Fibroblast of the aortic adventitia (primary cell): ENCODE measurements at regions not wholly inside any gene's neighbourhood (a gene's known extent, or its start where the extent isn't known, plus 50 kb on each side); places are given as distances from the start of the nearest gene placed in this dataset.

Experiments used
- DNase-seq: peaks from one replicate; pipeline ENCODE4 v3.0.0-alpha.2; 2010; ENCODE audit warnings: low read depth
- H3K4me3 ChIP-seq: 2 replicates; pipeline ENCODE4 v1.5.1; 2011; ENCODE audit warnings: low read depth, mild to moderate bottlenecking, control low read depth, low read length, moderate library complexity
- TF ChIP-seq, protein P1 (sequence below): IDR thresholded peaks from 2 replicates; pipeline ENCODE4 v1.5.1; 2011; ENCODE audit warnings: mild to moderate bottlenecking, low read length, control low read depth, inconsistent platforms; ENCODE audit not compliant: insufficient read depth

DNA sequence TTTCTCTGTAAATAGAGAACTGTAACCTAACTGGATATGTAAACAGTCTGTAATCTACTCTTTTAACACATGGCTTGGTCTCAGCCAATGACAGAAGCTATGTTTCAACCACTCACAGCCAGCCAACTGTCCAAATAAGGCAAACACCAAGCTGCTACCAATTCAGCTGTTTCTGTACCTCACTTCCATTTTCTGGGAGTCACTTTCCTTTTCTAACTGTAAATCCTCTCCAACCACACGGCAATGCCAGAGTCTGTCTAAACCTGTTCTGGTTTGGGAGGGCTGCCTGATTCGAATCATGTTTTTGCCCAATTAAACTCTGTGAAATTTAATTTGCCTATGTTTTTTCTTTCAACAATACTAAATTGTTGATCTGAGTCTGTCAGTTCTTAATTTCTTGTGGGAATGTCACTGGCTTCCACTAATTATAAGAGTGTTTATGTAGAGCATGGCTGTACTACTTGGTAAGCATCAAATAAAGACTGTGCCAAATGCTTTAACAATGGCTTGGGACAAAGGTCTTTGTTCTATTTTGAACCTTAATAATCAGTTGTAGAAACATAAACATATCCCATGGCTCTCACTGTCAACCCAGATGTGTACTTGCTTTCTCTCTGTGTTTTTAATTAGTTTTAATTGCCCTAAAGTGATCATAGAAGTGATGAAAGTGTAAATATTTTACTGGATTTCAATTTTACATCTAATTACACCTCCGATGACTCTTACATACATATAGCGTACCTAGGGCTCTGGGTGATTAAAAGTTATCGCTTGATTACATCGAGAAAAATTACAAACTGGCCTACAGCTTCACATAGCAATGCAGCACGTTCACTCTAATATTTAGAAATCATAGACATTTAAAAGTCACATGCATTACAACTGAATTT, 1144.6 kb upstream of the TMPRSS15 start:
- no peak for DNase-seq
- TF ChIP-seq, protein P1, sequence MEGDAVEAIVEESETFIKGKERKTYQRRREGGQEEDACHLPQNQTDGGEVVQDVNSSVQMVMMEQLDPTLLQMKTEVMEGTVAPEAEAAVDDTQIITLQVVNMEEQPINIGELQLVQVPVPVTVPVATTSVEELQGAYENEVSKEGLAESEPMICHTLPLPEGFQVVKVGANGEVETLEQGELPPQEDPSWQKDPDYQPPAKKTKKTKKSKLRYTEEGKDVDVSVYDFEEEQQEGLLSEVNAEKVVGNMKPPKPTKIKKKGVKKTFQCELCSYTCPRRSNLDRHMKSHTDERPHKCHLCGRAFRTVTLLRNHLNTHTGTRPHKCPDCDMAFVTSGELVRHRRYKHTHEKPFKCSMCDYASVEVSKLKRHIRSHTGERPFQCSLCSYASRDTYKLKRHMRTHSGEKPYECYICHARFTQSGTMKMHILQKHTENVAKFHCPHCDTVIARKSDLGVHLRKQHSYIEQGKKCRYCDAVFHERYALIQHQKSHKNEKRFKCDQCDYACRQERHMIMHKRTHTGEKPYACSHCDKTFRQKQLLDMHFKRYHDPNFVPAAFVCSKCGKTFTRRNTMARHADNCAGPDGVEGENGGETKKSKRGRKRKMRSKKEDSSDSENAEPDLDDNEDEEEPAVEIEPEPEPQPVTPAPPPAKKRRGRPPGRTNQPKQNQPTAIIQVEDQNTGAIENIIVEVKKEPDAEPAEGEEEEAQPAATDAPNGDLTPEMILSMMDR: no peak
- no peak overlapping the region for H3K4me3 ChIP-seq

DNA sequence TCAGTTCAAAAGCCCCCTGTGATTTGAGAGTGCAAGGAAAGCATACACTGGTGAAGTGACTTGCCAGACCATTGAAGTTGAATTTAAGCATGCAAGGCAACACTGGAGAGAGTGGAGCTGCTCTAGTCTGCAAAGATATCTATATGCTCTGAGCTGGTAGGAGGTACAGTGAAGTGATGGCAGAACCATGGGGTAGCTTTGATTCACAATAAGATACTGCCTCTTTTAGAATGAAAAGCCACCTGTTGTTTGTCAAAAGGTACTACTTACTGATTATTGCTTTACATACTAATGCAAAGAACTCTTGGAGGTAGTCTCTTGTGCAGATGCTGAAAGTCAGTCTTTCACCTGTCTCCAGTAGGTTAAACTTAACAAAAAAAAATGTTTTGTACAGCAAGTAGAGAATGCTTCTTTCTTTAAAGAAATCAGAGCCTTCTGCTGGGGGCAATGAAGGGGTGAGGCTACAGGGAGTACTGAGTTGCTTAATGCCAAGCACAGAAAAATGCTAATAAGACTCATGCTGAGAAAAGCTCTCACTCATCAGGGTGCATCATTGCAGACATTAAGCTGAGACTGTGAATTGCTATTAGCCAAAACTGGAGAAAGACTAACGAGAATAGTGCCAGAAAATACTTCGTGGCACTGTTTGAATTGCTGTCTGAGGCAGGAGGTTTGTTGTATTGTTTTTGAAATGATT, 1150.5 kb upstream of the TMPRSS15 start:
- no peak for DNase-seq
- no peak overlapping the region for H3K4me3 ChIP-seq
- TF ChIP-seq, protein P1: no peak

DNA sequence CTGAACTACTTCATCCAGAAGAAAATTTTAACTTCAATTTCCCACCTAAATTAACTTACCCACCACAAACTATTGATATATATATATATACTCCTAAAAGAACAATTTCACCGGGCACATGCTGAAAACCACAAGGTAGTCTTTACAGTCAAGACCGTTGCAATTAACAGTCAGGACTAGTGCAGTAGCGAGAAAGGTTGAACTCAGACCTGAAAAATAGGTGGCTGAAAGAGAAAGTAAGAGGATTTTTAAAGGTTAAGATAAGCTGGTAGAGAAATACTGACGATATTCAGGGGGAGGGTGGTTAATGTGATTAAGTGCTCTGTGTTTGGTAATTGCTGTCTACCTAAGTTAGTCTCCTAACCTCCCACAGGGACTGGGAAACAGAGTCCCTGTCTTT, 1153.5 kb upstream of the TMPRSS15 start:
- no peak overlapping the region for H3K4me3 ChIP-seq
- no peak for DNase-seq
- TF ChIP-seq, protein P1: no peak

DNA sequence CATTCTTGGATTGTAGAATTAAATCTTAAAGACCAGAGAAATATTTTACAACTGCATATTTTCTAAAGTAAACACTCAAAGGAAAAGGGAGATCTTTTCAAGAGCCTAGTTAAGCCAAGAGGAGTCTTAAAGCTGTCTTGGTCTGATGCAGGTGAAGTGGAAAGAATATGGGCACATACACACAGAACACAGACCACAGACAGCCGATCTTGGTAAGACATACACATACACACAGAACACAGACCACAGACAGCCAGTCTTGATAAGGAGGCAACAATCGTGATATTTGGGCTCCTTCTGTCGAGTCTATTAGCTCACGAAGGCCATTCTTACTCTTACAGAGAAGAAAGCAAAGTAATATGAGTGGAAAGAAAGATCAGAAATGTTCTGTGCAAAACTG, 1153.9 kb upstream of the TMPRSS15 start:
- TF ChIP-seq, protein P1: no peak
- DNase-seq: no peak
- H3K4me3 ChIP-seq: no peak overlapping the region

DNA sequence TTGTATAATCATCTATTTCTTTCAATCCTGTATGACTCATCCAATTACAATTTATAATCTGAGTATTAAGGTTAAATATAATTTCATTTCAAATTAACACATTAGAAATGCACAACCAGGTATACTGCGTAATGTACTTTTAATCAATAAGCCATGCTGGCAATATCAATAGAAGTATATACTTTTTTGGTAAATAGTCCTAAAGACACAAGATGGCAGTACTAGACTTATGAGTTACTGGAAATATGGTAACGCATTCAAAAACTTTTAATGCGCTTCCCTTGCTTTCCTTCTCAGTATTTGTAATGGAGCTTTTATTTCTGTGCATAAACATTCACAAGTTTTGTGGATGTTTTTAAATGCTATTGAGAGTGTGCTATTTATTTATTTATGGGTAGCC, 1162.0 kb upstream of the TMPRSS15 start:
- no peak for DNase-seq
- H3K4me3 ChIP-seq: no peak overlapping the region
- TF ChIP-seq, protein P1: no peak

DNA sequence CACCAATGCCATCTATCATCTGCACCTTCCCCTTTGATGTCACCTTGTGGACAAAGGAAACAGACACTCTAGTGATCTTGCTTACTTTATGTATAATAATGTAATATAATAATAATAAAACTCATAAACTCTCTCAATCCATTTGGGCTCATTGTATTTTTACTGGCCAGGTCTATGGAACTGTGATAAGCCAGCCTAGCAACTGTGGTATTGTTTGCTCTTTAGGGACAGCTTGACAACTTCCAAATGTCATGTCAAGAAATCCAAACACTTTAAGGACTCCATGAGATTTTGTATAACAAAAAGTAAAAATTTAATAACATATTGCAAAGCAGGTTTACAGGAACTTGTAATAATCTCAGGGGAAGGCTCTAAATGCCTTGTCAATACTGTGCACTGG, 1163.4 kb upstream of the TMPRSS15 start:
- TF ChIP-seq, protein P1: no peak
- H3K4me3 ChIP-seq: no peak overlapping the region
- no peak for DNase-seq
